WTC11 (cell line): ENCODE measurements at regions not wholly inside any gene's neighbourhood (a gene's known extent, or its start where the extent isn't known, plus 50 kb on each side); places are given as distances from the start of the nearest gene placed in this dataset.

Experiments
- ATAC-seq: fragments of 200-7000 bp; cut with Tn5 transposase; 2 replicates; pipeline ENCODE4 v1.10.0; 2021; ENCODE audit warnings: mild to moderate bottlenecking, moderate library complexity
- CTCF ChIA-PET: fragments of 300-600 bp; sonication (Branson Sonifier 250); formaldehyde crosslinking; loops from one replicate; lab custom pipeline; 2021; ENCODE audit warnings: antibody characterized with exemption; lab: Charles Lee
- POLR2A ChIA-PET: fragments of 350-600 bp; sonication (Branson Sonifier 250); formaldehyde crosslinking; loops from one replicate; lab custom pipeline; 2021; ENCODE audit warnings: antibody characterized with exemption; lab: Charles Lee
- DNase-seq: peaks from one replicate; pipeline ENCODE4 v3.0.0; 2021; ENCODE audit warnings: low spot score
- H3K27ac Mint-ChIP-seq: 2 replicates; pipeline ENCODE4 v1.8.0; 2021; ENCODE audit warnings: mixed read lengths
- H3K27me3 Mint-ChIP-seq: 2 replicates; pipeline ENCODE4 v1.8.0; 2021; ENCODE audit warnings: low read depth, mild to moderate bottlenecking, moderate library complexity, mixed read lengths
- H3K36me3 Mint-ChIP-seq: 2 replicates; pipeline ENCODE4 v1.8.0; 2021; ENCODE audit warnings: mixed read lengths
- H3K4me1 Mint-ChIP-seq: 2 replicates; pipeline ENCODE4 v1.8.0; 2022; ENCODE audit warnings: mixed read lengths
- H3K4me3 Mint-ChIP-seq: 2 replicates; pipeline ENCODE4 v1.8.0; 2021; ENCODE audit warnings: mild to moderate bottlenecking, moderate library complexity, mixed read lengths
- H3K9me3 Mint-ChIP-seq: 2 replicates; pipeline ENCODE4 v1.8.0; 2021; ENCODE audit warnings: mixed read lengths
- ATF1 ChIP-seq: sonication (generic); formaldehyde crosslinking; IDR thresholded peaks from 2 replicates; pipeline ENCODE4 v1.8.1; 2023; ENCODE audit warnings: mild to moderate bottlenecking, moderate library complexity, missing genetic modification reagents
- CTCF ChIP-seq: fragments of 200-600 bp; IDR thresholded peaks from 2 replicates; pipeline ENCODE4 v1.8.0; 2022; ENCODE audit warnings: antibody characterized with exemption
- E2F1 ChIP-seq: sonication (generic); formaldehyde crosslinking; IDR thresholded peaks from 2 replicates; pipeline ENCODE4 v1.8.0; 2022; ENCODE audit warnings: mild to moderate bottlenecking, missing genetic modification reagents
- ESRRA ChIP-seq: sonication (generic); formaldehyde crosslinking; IDR thresholded peaks from 2 replicates; pipeline ENCODE4 v1.8.1; 2022; ENCODE audit warnings: mild to moderate bottlenecking, missing genetic modification reagents, borderline replicate concordance
- FOXJ3 ChIP-seq: sonication (generic); formaldehyde crosslinking; IDR thresholded peaks from 2 replicates; pipeline ENCODE4 v1.9.0; 2021; ENCODE audit warnings: missing genetic modification reagents, mild to moderate bottlenecking, borderline replicate concordance
- HMGXB4 ChIP-seq: sonication (generic); formaldehyde crosslinking; IDR thresholded peaks from 2 replicates; pipeline ENCODE4 v1.8.1; 2023; ENCODE audit warnings: mild to moderate bottlenecking, moderate library complexity, missing genetic modification reagents
- KAT7 ChIP-seq: sonication (generic); formaldehyde crosslinking; IDR thresholded peaks from 2 replicates; pipeline ENCODE4 v1.8.1; 2023; ENCODE audit warnings: missing genetic modification reagents, mild to moderate bottlenecking, borderline replicate concordance
- MLX ChIP-seq: sonication (generic); formaldehyde crosslinking; IDR thresholded peaks from 2 replicates; pipeline ENCODE4 v1.8.1; 2023; ENCODE audit warnings: mild to moderate bottlenecking, missing genetic modification reagents, moderate library complexity
- NR2C2 ChIP-seq: sonication (generic); formaldehyde crosslinking; IDR thresholded peaks from 2 replicates; pipeline ENCODE4 v1.8.0; 2022; ENCODE audit warnings: mild to moderate bottlenecking, missing genetic modification reagents
- PRDM15 ChIP-seq: sonication (generic); formaldehyde crosslinking; IDR thresholded peaks from 2 replicates; pipeline ENCODE4 v1.8.0; 2022; ENCODE audit warnings: missing genetic modification reagents
- SOX15 ChIP-seq: fragments of 250-450 bp; sonication (Bioruptor Pico); IDR thresholded peaks from 2 replicates; pipeline ENCODE4 v1.9.0; 2021; ENCODE audit warnings: mild to moderate bottlenecking
- ZBTB21 ChIP-seq: sonication (generic); formaldehyde crosslinking; IDR thresholded peaks from 2 replicates; pipeline ENCODE4 v1.8.1; 2023; ENCODE audit warnings: mild to moderate bottlenecking, missing genetic modification reagents, borderline replicate concordance
- ZBTB43 ChIP-seq: sonication (generic); formaldehyde crosslinking; IDR thresholded peaks from 2 replicates; pipeline ENCODE4 v1.8.1; 2023; ENCODE audit warnings: mild to moderate bottlenecking, missing genetic modification reagents
- ZNF138 ChIP-seq: sonication (generic); formaldehyde crosslinking; conservative IDR thresholded peaks from 2 replicates; pipeline ENCODE4 v1.8.1; 2022; ENCODE audit warnings: mild to moderate bottlenecking, moderate library complexity, missing genetic modification reagents
- ZNF263 ChIP-seq: sonication (generic); formaldehyde crosslinking; IDR thresholded peaks from 2 replicates; pipeline ENCODE4 v1.8.1; 2022; ENCODE audit warnings: low read depth, mild to moderate bottlenecking, moderate library complexity, missing genetic modification reagents
- ZSCAN18 ChIP-seq: fragments of 250-450 bp; sonication (Bioruptor Pico); IDR thresholded peaks from 2 replicates; pipeline ENCODE4 v2.1.2; 2022; ENCODE audit warnings: mild to moderate bottlenecking, moderate library complexity

GRCh38 chr3:147472846-147473245, 63.7 kb downstream of the ZIC1 start:
- H3K4me1 Mint-ChIP-seq, result no peaks in the 10 kb centered on the region
- ChIA-PET POLR2A (no interaction called here), CTCF (no interaction called here)
- DNase-seq (no peak), ATAC-seq (no peak)
- H3K36me3 Mint-ChIP-seq, result no peaks in the 10 kb centered on the region
- no peak overlapping the region for H3K4me3 Mint-ChIP-seq
- H3K27ac Mint-ChIP-seq, result no peak overlapping the region
- H3K27me3 Mint-ChIP-seq, result no peaks in the 10 kb centered on the region
- H3K9me3 Mint-ChIP-seq, result peaks cover 6% of the 10 kb centered on the region
- TF ChIP-seq ZNF263 (CRISPR knock-in tag) (no peak), CTCF (no peak), ZSCAN18 (CRISPR knock-in tag) (no peak), MLX (no peak), ZBTB43 (CRISPR knock-in tag) (no peak), ZNF138 (CRISPR knock-in tag) (no peak), HMGXB4 (CRISPR knock-in tag) (no peak), ZBTB21 (no peak), FOXJ3 (CRISPR knock-in tag) (no peak)
- TF ChIP-seq, all 79 proteins: peak for 0

GRCh38 chr3:147483145-147483544, 74.0 kb downstream of the ZIC1 start:
- no peak overlapping the region for H3K4me3 Mint-ChIP-seq
- TF ChIP-seq E2F1 (CRISPR knock-in tag) (no peak), KAT7 (CRISPR knock-in tag) (no peak), ATF1 (CRISPR knock-in tag) (no peak), SOX15 (CRISPR knock-in tag) (no peak), PRDM15 (CRISPR knock-in tag) (no peak), ZBTB21 (no peak), ESRRA (CRISPR knock-in tag) (no peak), NR2C2 (no peak)
- POLR2A ChIA-PET, result no interaction called here
- H3K9me3 Mint-ChIP-seq, result no peaks in the 10 kb centered on the region
- ATAC-seq (no peak), DNase-seq (no peak)
- H3K36me3 Mint-ChIP-seq, result no peaks in the 10 kb centered on the region
- H3K27me3 Mint-ChIP-seq, result no peaks in the 10 kb centered on the region
- CTCF ChIA-PET, result no interaction called here
- no peaks in the 10 kb centered on the region for H3K4me1 Mint-ChIP-seq
- H3K27ac Mint-ChIP-seq, result no peak overlapping the region
